Epithelial cell of esophagus (primary cell): ENCODE measurements at regions not wholly inside any gene's neighbourhood (a gene's known extent, or its start where the extent isn't known, plus 50 kb on each side); places are given as distances from the start of the nearest gene placed in this dataset.
A peak's percentile ranks its signal among the peaks of the same experiment; 100 is the strongest.

Source experiments
- DNase-seq: peaks from one replicate; pipeline ENCODE4 v3.0.0; 2010; ENCODE audit warnings: low read depth
- H3K4me3 ChIP-seq: 2 replicates; pipeline ENCODE4 v1.5.1; 2011; ENCODE audit warnings: mild to moderate bottlenecking, low read length, control low read depth
- TF ChIP-seq, protein P1 (sequence below): IDR thresholded peaks from 2 replicates; pipeline ENCODE4 v1.5.1; 2011; ENCODE audit warnings: low read depth, mild to moderate bottlenecking, low read length, control low read depth, inconsistent platforms; ENCODE audit not compliant: insufficient read depth; ENCODE audit errors: missing control alignments

DNA sequence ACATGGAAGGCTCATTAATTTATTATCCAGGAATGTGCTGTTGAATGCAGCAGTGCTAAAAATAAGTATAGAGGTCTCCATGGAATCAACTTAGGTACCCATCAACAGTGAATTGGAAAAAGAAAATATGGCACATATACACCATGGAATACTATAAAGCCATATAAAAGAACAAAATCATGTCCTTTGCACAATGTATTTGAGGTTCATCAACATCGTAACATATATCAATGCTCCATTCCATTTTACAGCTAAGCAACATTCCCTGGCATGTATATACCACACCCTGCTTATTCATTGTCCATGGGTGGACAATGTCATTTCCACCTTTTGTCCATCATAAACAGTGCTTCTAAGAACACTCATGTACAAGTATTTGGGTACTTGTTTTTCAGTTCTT is 147.8 kb upstream of the RASSF8 start:
- H3K4me3 ChIP-seq: no peak overlapping the region
- TF ChIP-seq, protein P1, sequence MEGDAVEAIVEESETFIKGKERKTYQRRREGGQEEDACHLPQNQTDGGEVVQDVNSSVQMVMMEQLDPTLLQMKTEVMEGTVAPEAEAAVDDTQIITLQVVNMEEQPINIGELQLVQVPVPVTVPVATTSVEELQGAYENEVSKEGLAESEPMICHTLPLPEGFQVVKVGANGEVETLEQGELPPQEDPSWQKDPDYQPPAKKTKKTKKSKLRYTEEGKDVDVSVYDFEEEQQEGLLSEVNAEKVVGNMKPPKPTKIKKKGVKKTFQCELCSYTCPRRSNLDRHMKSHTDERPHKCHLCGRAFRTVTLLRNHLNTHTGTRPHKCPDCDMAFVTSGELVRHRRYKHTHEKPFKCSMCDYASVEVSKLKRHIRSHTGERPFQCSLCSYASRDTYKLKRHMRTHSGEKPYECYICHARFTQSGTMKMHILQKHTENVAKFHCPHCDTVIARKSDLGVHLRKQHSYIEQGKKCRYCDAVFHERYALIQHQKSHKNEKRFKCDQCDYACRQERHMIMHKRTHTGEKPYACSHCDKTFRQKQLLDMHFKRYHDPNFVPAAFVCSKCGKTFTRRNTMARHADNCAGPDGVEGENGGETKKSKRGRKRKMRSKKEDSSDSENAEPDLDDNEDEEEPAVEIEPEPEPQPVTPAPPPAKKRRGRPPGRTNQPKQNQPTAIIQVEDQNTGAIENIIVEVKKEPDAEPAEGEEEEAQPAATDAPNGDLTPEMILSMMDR: no peak
- no peak for DNase-seq

- TF ChIP-seq, protein P1: no peak
- DNase-seq: peak; percentile 52
- no peak overlapping the region for H3K4me3 ChIP-seq
Observed at GRCh38 chr12:25811656-25812126, 146.8 kb upstream of the RASSF8 start.

DNA sequence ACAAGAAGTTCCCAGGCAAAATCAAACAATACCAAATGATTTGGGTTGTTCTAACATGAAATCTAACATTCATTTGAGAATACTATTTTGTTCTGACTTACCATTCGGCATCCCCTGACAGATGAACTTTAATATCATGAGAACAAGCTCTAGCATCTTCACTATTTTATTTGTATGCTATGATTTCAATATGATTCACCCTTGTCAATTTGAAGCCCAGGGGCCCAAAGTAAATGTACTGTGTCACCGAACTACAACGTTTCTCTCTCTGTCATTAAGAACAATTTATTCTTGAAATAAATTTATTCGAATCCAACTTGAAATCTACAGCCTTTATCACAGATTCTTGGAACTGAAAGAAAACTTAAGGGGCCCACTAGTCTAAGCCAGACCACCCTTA is 146.2 kb upstream of the RASSF8 start:
- no peak overlapping the region for H3K4me3 ChIP-seq
- no peak for DNase-seq
- TF ChIP-seq, protein P1: no peak

- TF ChIP-seq, protein P1: no peak
- no peak overlapping the region for H3K4me3 ChIP-seq
- DNase-seq: no peak
Observed at GRCh38 chr12:25813843-25814242, 144.6 kb upstream of the RASSF8 start.

GRCh38 chr12:25816637-25817036 is 141.8 kb upstream of the RASSF8 start:
- TF ChIP-seq, protein P1: no peak
- H3K4me3 ChIP-seq: no peak overlapping the region
- no peak for DNase-seq

DNA sequence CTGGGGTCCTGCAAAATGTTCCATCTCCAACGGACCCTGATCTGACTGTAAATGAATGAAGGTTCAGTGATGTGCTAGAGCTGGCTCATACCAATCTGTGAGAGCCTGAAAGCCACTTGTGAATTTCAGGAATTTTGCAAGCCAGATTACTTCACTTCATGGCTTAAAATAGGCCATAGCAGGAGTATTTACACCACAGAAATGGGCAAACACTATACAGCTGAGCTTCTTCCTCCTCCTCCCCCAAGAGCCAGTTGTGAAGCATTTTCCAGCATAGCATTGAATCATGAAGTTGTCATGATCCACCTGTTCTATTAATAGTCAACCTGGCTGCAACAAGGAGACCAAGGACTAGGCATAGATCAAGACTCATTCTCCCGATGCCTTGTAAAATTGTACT is 141.3 kb upstream of the RASSF8 start:
- no peak for DNase-seq
- no peak overlapping the region for H3K4me3 ChIP-seq
- TF ChIP-seq, protein P1: no peak

DNA sequence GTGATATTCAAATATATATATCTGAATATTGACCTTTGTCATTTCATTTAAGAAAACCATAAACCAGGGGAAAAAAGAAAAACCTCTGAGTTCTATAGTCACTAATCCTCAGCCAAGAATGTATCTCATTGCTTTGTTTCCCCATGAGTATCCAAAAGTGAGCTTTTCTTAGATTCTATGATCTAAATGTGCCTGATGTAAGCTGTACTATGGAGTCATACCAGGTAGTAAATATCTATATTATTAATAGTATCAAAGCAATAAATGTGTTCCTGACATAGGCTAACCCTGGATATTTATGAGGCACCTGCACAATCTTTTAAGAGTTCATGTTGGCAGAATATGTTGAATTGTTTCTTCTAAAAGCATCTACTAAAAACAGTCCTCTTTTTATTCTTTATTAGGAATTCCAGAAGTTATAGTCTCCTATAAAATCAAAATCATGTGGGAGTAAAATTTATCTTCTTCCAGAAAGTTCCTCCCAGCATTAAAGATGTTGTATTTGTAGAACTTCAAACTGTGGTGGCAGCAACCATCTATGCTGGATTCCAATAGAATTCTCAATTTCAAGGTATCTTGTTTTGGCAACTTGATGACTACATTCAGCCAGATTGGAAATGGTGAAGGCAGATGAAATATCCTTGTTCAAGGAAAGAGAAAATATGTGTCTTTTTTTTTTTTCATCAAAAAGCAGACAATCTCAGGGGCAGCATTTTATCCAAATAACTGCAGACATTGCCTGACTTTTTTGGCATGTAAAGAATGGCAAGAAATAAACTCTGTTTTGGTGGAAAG is 139.7 kb upstream of the RASSF8 start:
- H3K4me3 ChIP-seq: no peak overlapping the region
- TF ChIP-seq, protein P1: no peak
- no peak for DNase-seq
